ENCODE measurements at regions not wholly inside any gene's neighbourhood (a gene's known extent, or its start where the extent isn't known, plus 50 kb on each side); places are given as distances from the start of the nearest gene placed in this dataset.

GRCh38 chr3:135325096-135325495 is 530.0 kb downstream of the EPHB1 start:
- Mint-ChIP-seq H3K9me3 (peaks cover 0 to 13% (median 5%) of the 10 kb centered on the region in 7 donors), H3K4me3 (no peak overlapping the region), H3K4me1 (no peaks in the 10 kb centered on the region), H3K27me3 (ENCODE audit: low read depth in 3 of 3) (peaks cover 0 to 2% (median 0%) of the 10 kb centered on the region in 3 donors), H3K36me3 (no peaks in the 10 kb centered on the region), H3K27ac (no peak overlapping the region)
- H3K4me2 ChIP-seq (replicated peaks; ENCODE audit: extremely low read depth, low read length, poor library complexity, severe bottlenecking) = no peak overlapping the region
- no peaks in the 10 kb centered on the region for H3K27me3 ChIP-seq (ENCODE audit: control insufficient read depth in 2 of 2, insufficient read depth in 2 of 2, low read length in 2 of 2)
- intact Hi-C loops (cut with micrococcal nuclease) = no loop called here
- no peaks in the 10 kb centered on the region for H3K9me3 ChIP-seq (replicated peaks in 1 of 2; ENCODE audit: control insufficient read depth in 1 of 2, insufficient read depth in 1 of 2, low read length in 2 of 2)
- no peak overlapping the region for H3K9ac ChIP-seq (ENCODE audit: insufficient read depth, low read length, poor library complexity, severe bottlenecking)
- H3K4me1 ChIP-seq (ENCODE audit: control insufficient read depth in 1 of 2, insufficient read depth in 2 of 2, low read length in 2 of 2) = no peaks in the 10 kb centered on the region
- 100% methylated on average over 1 of the region's 1 CpG for WGBS (ENCODE audit: insufficient coverage)
- no peak for DNase-seq
- H3K27ac ChIP-seq (ENCODE audit: low read depth in 1 of 2, low read length in 2 of 2) = no peak overlapping the region
- H3K36me3 ChIP-seq (replicated peaks in 1 of 2; ENCODE audit: control insufficient read depth in 1 of 2, insufficient read depth in 2 of 2, low read length in 2 of 2) = no peaks in the 10 kb centered on the region
- no peak overlapping the region for H3K4me3 ChIP-seq (replicated peaks in 1 of 3; ENCODE audit: low read depth in 2 of 3, low read length in 3 of 3)
- H2AFZ ChIP-seq (ENCODE audit: insufficient read depth, low read depth, low read length, poor library complexity, severe bottlenecking) = no peak overlapping the region
- no peaks in the 10 kb centered on the region for H3K79me2 ChIP-seq (ENCODE audit: insufficient read depth, low read length)
- no peak for TF ChIP-seq CTCF (IDR thresholded peaks at IDR 0.05)
- H4K20me1 ChIP-seq (ENCODE audit: insufficient read depth, low read length) = no peaks in the 10 kb centered on the region

GRCh38 chr3:135325726-135326235 is 530.7 kb downstream of the EPHB1 start:
- no peak for TF ChIP-seq CTCF (IDR thresholded peaks at IDR 0.05)
- no peaks in the 10 kb centered on the region for H3K4me1 ChIP-seq (ENCODE audit: control insufficient read depth in 1 of 2, insufficient read depth in 2 of 2, low read length in 2 of 2)
- no peaks in the 10 kb centered on the region for H3K79me2 ChIP-seq (ENCODE audit: insufficient read depth, low read length)
- no peak overlapping the region for H3K9ac ChIP-seq (ENCODE audit: insufficient read depth, low read length, poor library complexity, severe bottlenecking)
- H3K27ac ChIP-seq (ENCODE audit: low read depth in 1 of 2, low read length in 2 of 2) = no peak overlapping the region
- no peaks in the 10 kb centered on the region for H3K27me3 ChIP-seq (ENCODE audit: control insufficient read depth in 2 of 2, insufficient read depth in 2 of 2, low read length in 2 of 2)
- Mint-ChIP-seq H3K36me3 (no peaks in the 10 kb centered on the region), H3K4me3 (no peak overlapping the region), H3K4me1 (no peaks in the 10 kb centered on the region), H3K27me3 (ENCODE audit: low read depth in 3 of 3) (peaks cover 0 to 2% (median 0%) of the 10 kb centered on the region in 3 donors), H3K27ac (no peak overlapping the region), H3K9me3 (peaks cover 0 to 9% (median 5%) of the 10 kb centered on the region in 7 donors)
- H3K36me3 ChIP-seq (replicated peaks in 1 of 2; ENCODE audit: control insufficient read depth in 1 of 2, insufficient read depth in 2 of 2, low read length in 2 of 2) = no peaks in the 10 kb centered on the region
- 57% methylated on average over 2 of the region's 6 CpGs for WGBS (ENCODE audit: insufficient coverage)
- H3K9me3 ChIP-seq (replicated peaks in 1 of 2; ENCODE audit: control insufficient read depth in 1 of 2, insufficient read depth in 1 of 2, low read length in 2 of 2) = no peaks in the 10 kb centered on the region
- H2AFZ ChIP-seq (ENCODE audit: insufficient read depth, low read depth, low read length, poor library complexity, severe bottlenecking) = no peak overlapping the region
- intact Hi-C loops (cut with micrococcal nuclease) = no loop called here
- no peak overlapping the region for H3K4me2 ChIP-seq (replicated peaks; ENCODE audit: extremely low read depth, low read length, poor library complexity, severe bottlenecking)
- DNase-seq = no peak
- H3K4me3 ChIP-seq (replicated peaks in 1 of 3; ENCODE audit: low read depth in 2 of 3, low read length in 3 of 3) = no peak overlapping the region
- H4K20me1 ChIP-seq (ENCODE audit: insufficient read depth, low read length) = no peaks in the 10 kb centered on the region
